Neural cell (in vitro differentiated cells): ENCODE measurements at regions not wholly inside any gene's neighbourhood (a gene's known extent, or its start where the extent isn't known, plus 50 kb on each side); places are given as distances from the start of the nearest gene placed in this dataset.

ENCODE experiments used
- H2AFZ ChIP-seq: fragments of 200-600, 300-800 bp; sonication (generic), shearing (Covaris generic); 2 replicates; pipeline ENCODE4 v1.6.0; 2014; ENCODE audit warnings: low read depth, mild to moderate bottlenecking, antibody characterized with exemption, low read length, moderate library complexity
- H3F3A ChIP-seq: fragments of 200-600 bp; shearing (Covaris generic); 2 replicates; pipeline ENCODE4 v1.6.1; 2016; ENCODE audit warnings: mild to moderate bottlenecking, moderate library complexity, mixed read lengths, antibody characterized with exemption, low read length; ENCODE audit not compliant: insufficient read depth, poor library complexity, severe bottlenecking
- H3K27ac ChIP-seq: fragments of 200-600, 300-800 bp; sonication (generic), shearing (Covaris generic); 2 replicates; pipeline ENCODE4 v1.5.1; 2014; ENCODE audit warnings: mild to moderate bottlenecking, low read length, moderate library complexity
- H3K27me3 ChIP-seq: fragments of 300-800, 200-600 bp; sonication (generic), shearing (Covaris generic); 2 replicates; pipeline ENCODE4 v1.6.0; 2014; ENCODE audit warnings: mild to moderate bottlenecking, low read depth, low read length, moderate library complexity; ENCODE audit not compliant: insufficient read depth
- H3K36me3 ChIP-seq: fragments of 300-800, 200-600 bp; sonication (generic), shearing (Covaris generic); 2 replicates; pipeline ENCODE4 v1.5.1; 2014; ENCODE audit warnings: mild to moderate bottlenecking, antibody characterized with exemption, low read length, moderate library complexity; ENCODE audit not compliant: insufficient read depth
- H3K4me2 ChIP-seq: fragments of 300-800, 200-600 bp; sonication (generic), shearing (Covaris generic); 2 replicates; pipeline ENCODE4 v1.6.0; 2014; ENCODE audit warnings: mild to moderate bottlenecking, low read length
- H3K4me3 ChIP-seq: fragments of 300-800, 200-600 bp; sonication (generic), shearing (Covaris generic); 2 replicates; pipeline ENCODE4 v1.5.1; 2014; ENCODE audit warnings: mild to moderate bottlenecking, low read length, moderate library complexity
- H3K79me2 ChIP-seq: fragments of 200-600 bp; shearing (Covaris generic); replicated peaks from 2 replicates; pipeline ENCODE4 v1.6.0; 2014; ENCODE audit warnings: mild to moderate bottlenecking, low read length, moderate library complexity; ENCODE audit not compliant: insufficient read depth
- H3K9ac ChIP-seq: fragments of 300-800, 200-600 bp; sonication (generic), shearing (Covaris generic); 2 replicates; pipeline ENCODE4 v1.6.1; 2016; ENCODE audit warnings: mild to moderate bottlenecking, low read length, mixed read lengths
- H3K9me2 ChIP-seq: fragments of 200-600 bp; shearing (Covaris generic); 2 replicates; pipeline ENCODE4 v1.6.1; 2016; ENCODE audit warnings: mild to moderate bottlenecking, low read length, mixed read lengths; ENCODE audit not compliant: insufficient read depth
- H3K9me3 ChIP-seq: fragments of 200-600, 300-800 bp; sonication (generic), shearing (Covaris generic); 2 replicates; pipeline ENCODE4 v1.6.1; 2016; ENCODE audit warnings: mild to moderate bottlenecking, mixed run types, low read length, moderate library complexity, mixed read lengths
- H4K20me1 ChIP-seq: fragments of 200-600 bp; shearing (Covaris generic); 2 replicates; pipeline ENCODE4 v1.6.1; 2016; ENCODE audit warnings: mild to moderate bottlenecking, mixed run types; ENCODE audit not compliant: insufficient read depth
- EP300 ChIP-seq: fragments of 450-650 bp; conservative IDR thresholded peaks from 2 replicates; pipeline ENCODE4 v1.6.1; 2014; ENCODE audit warnings: antibody characterized with exemption, mild to moderate bottlenecking, moderate library complexity; ENCODE audit not compliant: poor library complexity, severe bottlenecking
- EZH2 ChIP-seq: fragments of 200-600, 300-800 bp; shearing (Covaris generic), sonication (generic); IDR thresholded peaks from 2 replicates; pipeline ENCODE4 v1.6.1; 2014; ENCODE audit warnings: antibody characterized with exemption, low read length, borderline replicate concordance, mild to moderate bottlenecking; ENCODE audit not compliant: insufficient read depth, poor library complexity, severe bottlenecking
- MXI1 ChIP-seq: fragments of 450-650 bp; conservative IDR thresholded peaks from 2 replicates; pipeline ENCODE4 v1.6.1; 2014; ENCODE audit warnings: antibody characterized with exemption, mild to moderate bottlenecking; ENCODE audit not compliant: poor library complexity, severe bottlenecking
- POLR2AphosphoS5 ChIP-seq: IDR thresholded peaks from 2 replicates; pipeline ENCODE4 v1.6.1; 2012
- RAD21 ChIP-seq: fragments of 450-650 bp; conservative IDR thresholded peaks from 2 replicates; pipeline ENCODE4 v1.6.1; 2014; ENCODE audit warnings: antibody characterized with exemption, mild to moderate bottlenecking, moderate library complexity
- SMC3 ChIP-seq: fragments of 450-650 bp; conservative IDR thresholded peaks from 2 replicates; pipeline ENCODE4 v1.6.1; 2014; ENCODE audit warnings: antibody characterized with exemption, mild to moderate bottlenecking, moderate library complexity; ENCODE audit not compliant: poor library complexity
- TAF1 ChIP-seq: IDR thresholded peaks from 2 replicates; pipeline ENCODE4 v1.6.1; 2012; ENCODE audit warnings: low read depth
- TF ChIP-seq, protein P1 (sequence below): IDR thresholded peaks from 2 replicates; pipeline ENCODE4 v1.6.1; 2012; ENCODE audit warnings: borderline replicate concordance
- TF ChIP-seq, protein P2 (sequence below): fragments of 450-650 bp; IDR thresholded peaks from 2 replicates; pipeline ENCODE4 v1.5.1; 2014; ENCODE audit warnings: antibody characterized with exemption, mild to moderate bottlenecking, moderate library complexity; ENCODE audit not compliant: poor library complexity, severe bottlenecking

GRCh38 chr4:162705130-162705803 lies 461.4 kb downstream of the NAF1 start:
- H3K79me2 ChIP-seq, result no peaks in the 10 kb centered on the region
- H2AFZ ChIP-seq, result no peak overlapping the region
- TF ChIP-seq, protein P1, sequence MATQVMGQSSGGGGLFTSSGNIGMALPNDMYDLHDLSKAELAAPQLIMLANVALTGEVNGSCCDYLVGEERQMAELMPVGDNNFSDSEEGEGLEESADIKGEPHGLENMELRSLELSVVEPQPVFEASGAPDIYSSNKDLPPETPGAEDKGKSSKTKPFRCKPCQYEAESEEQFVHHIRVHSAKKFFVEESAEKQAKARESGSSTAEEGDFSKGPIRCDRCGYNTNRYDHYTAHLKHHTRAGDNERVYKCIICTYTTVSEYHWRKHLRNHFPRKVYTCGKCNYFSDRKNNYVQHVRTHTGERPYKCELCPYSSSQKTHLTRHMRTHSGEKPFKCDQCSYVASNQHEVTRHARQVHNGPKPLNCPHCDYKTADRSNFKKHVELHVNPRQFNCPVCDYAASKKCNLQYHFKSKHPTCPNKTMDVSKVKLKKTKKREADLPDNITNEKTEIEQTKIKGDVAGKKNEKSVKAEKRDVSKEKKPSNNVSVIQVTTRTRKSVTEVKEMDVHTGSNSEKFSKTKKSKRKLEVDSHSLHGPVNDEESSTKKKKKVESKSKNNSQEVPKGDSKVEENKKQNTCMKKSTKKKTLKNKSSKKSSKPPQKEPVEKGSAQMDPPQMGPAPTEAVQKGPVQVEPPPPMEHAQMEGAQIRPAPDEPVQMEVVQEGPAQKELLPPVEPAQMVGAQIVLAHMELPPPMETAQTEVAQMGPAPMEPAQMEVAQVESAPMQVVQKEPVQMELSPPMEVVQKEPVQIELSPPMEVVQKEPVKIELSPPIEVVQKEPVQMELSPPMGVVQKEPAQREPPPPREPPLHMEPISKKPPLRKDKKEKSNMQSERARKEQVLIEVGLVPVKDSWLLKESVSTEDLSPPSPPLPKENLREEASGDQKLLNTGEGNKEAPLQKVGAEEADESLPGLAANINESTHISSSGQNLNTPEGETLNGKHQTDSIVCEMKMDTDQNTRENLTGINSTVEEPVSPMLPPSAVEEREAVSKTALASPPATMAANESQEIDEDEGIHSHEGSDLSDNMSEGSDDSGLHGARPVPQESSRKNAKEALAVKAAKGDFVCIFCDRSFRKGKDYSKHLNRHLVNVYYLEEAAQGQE, result no peak
- TF ChIP-seq TAF1 (no peak), SMC3 (no peak), EP300 (no peak), EZH2 (no peak), MXI1 (no peak)
- TF ChIP-seq, protein P2, sequence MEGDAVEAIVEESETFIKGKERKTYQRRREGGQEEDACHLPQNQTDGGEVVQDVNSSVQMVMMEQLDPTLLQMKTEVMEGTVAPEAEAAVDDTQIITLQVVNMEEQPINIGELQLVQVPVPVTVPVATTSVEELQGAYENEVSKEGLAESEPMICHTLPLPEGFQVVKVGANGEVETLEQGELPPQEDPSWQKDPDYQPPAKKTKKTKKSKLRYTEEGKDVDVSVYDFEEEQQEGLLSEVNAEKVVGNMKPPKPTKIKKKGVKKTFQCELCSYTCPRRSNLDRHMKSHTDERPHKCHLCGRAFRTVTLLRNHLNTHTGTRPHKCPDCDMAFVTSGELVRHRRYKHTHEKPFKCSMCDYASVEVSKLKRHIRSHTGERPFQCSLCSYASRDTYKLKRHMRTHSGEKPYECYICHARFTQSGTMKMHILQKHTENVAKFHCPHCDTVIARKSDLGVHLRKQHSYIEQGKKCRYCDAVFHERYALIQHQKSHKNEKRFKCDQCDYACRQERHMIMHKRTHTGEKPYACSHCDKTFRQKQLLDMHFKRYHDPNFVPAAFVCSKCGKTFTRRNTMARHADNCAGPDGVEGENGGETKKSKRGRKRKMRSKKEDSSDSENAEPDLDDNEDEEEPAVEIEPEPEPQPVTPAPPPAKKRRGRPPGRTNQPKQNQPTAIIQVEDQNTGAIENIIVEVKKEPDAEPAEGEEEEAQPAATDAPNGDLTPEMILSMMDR, result no peak

GRCh38 chr4:162700815-162701361 lies 465.8 kb downstream of the NAF1 start:
- Histone ChIP-seq H3K4me3 (no peak overlapping the region), H3K4me2 (no peak overlapping the region), H4K20me1 (no peaks in the 10 kb centered on the region), H3K9me3 (no peaks in the 10 kb centered on the region), H3K27me3 (no peaks in the 10 kb centered on the region), H3F3A (no peaks in the 10 kb centered on the region), H3K27ac (no peak overlapping the region), H3K9me2 (no peaks in the 10 kb centered on the region), H3K9ac (no peak overlapping the region), H2AFZ (no peak overlapping the region), H3K79me2 (no peaks in the 10 kb centered on the region), H3K36me3 (no peaks in the 10 kb centered on the region)
- TF ChIP-seq POLR2AphosphoS5 (no peak), RAD21 (no peak), EP300 (no peak), SMC3 (no peak), MXI1 (no peak), EZH2 (no peak), TAF1 (no peak)
- TF ChIP-seq, protein P2, result no peak
- TF ChIP-seq, protein P1, result no peak

More at GRCh38 chr4:162705130-162705803, 461.4 kb downstream of the NAF1 start:
- no peak overlapping the region for H3K27ac ChIP-seq
- no peak overlapping the region for H3K4me3 ChIP-seq
- no peak overlapping the region for H3K9ac ChIP-seq
- no peaks in the 10 kb centered on the region for H3K27me3 ChIP-seq
- H3F3A ChIP-seq, result no peaks in the 10 kb centered on the region
- H3K9me2 ChIP-seq, result no peaks in the 10 kb centered on the region
- H4K20me1 ChIP-seq, result no peaks in the 10 kb centered on the region
- H3K4me2 ChIP-seq, result no peak overlapping the region
- no peaks in the 10 kb centered on the region for H3K36me3 ChIP-seq
- H3K9me3 ChIP-seq, result no peaks in the 10 kb centered on the region
